Erythroblast (primary cell): ENCODE measurements at regions not wholly inside any gene's neighbourhood (a gene's known extent, or its start where the extent isn't known, plus 50 kb on each side); places are given as distances from the start of the nearest gene placed in this dataset.

Experiments
- GATA1 ChIP-seq: IDR thresholded peaks from 2 replicates; pipeline ENCODE4 v1.6.1; 2011; ENCODE audit warnings: low read depth, mild to moderate bottlenecking, control low read depth, low read length, moderate library complexity
- POLR2A ChIP-seq: IDR thresholded peaks from 2 replicates; pipeline ENCODE4 v1.6.1; 2011; ENCODE audit warnings: mild to moderate bottlenecking, low read length

GRCh38 chr2:176997792-176998169 is 214.8 kb upstream of the HNRNPA3 start:
- TF ChIP-seq POLR2A (no peak), GATA1 (no peak)
